Astrocyte (in vitro differentiated cells and primary cell): ENCODE measurements at regions not wholly inside any gene's neighbourhood (a gene's known extent, or its start where the extent isn't known, plus 50 kb on each side); places are given as distances from the start of the nearest gene placed in this dataset.

Experiments used
- DNase-seq: peaks from one replicate; pipeline ENCODE4 v3.0.0-alpha.2; 2010; ENCODE audit warnings: low read depth
- FAIRE-seq: peaks from 2 replicates; lab custom pipeline; 2011; peaks lifted over from hg19 to GRCh38; lab: Jason Lieb, UNC
- H2AFZ ChIP-seq: 2 replicates; pipeline ENCODE4 v1.6.0; 2012; ENCODE audit warnings: low read depth, low read length, inconsistent platforms
- H3K27ac ChIP-seq: 2 replicates; pipeline ENCODE4 v1.5.1; 2011; ENCODE audit warnings: low read depth, low read length, inconsistent platforms
- H3K27me3 ChIP-seq: 2 replicates; pipeline ENCODE4 v1.6.0; 2011; ENCODE audit warnings: low read length, inconsistent platforms; ENCODE audit not compliant: insufficient read depth
- H3K36me3 ChIP-seq: 2 replicates; pipeline ENCODE4 v1.5.1; 2011; ENCODE audit warnings: low read length, inconsistent platforms; ENCODE audit not compliant: insufficient read depth
- H3K4me1 ChIP-seq: 2 replicates; pipeline ENCODE4 v1.5.1; 2011; ENCODE audit warnings: low read length, inconsistent platforms; ENCODE audit not compliant: insufficient read depth
- H3K4me2 ChIP-seq: 2 replicates; pipeline ENCODE4 v1.6.0; 2012; ENCODE audit warnings: low read length, inconsistent platforms
- H3K4me3 ChIP-seq: 2 replicates; pipeline ENCODE4 v1.5.1; 2011; ENCODE audit warnings: low read depth, mild to moderate bottlenecking, low read length, inconsistent platforms; ENCODE audit not compliant: insufficient read depth
- H3K79me2 ChIP-seq: 2 replicates; pipeline ENCODE4 v1.6.0; 2012; ENCODE audit warnings: mild to moderate bottlenecking, low read length, inconsistent platforms; ENCODE audit not compliant: insufficient read depth
- H3K9ac ChIP-seq: 2 replicates; pipeline ENCODE4 v1.6.0; 2012; ENCODE audit warnings: mild to moderate bottlenecking, low read length, inconsistent platforms
- H3K9me3 ChIP-seq: 2 replicates; pipeline ENCODE4 v1.5.1; 2012; ENCODE audit warnings: low read depth, mild to moderate bottlenecking, low read length, inconsistent platforms; ENCODE audit not compliant: insufficient read depth
- H4K20me1 ChIP-seq: 2 replicates; pipeline ENCODE4 v1.6.0; 2012; ENCODE audit warnings: low read length, inconsistent platforms; ENCODE audit not compliant: insufficient read depth
- H3K27ac Mint-ChIP-seq: one replicate; pipeline ENCODE4 v1.8.0; 2021; ENCODE audit warnings: mild to moderate bottlenecking, mixed read lengths; ENCODE audit not compliant: unreplicated experiment
- H3K27me3 Mint-ChIP-seq: one replicate; pipeline ENCODE4 v1.8.0; 2021; ENCODE audit warnings: low read depth, mixed read lengths; ENCODE audit not compliant: unreplicated experiment
- H3K36me3 Mint-ChIP-seq: one replicate; pipeline ENCODE4 v1.8.0; 2021; ENCODE audit warnings: low read depth, mixed read lengths; ENCODE audit not compliant: unreplicated experiment
- H3K4me1 Mint-ChIP-seq: one replicate; pipeline ENCODE4 v1.8.0; 2021; ENCODE audit warnings: low read depth, mixed read lengths; ENCODE audit not compliant: unreplicated experiment
- H3K4me3 Mint-ChIP-seq: one replicate; pipeline ENCODE4 v1.8.0; 2021; ENCODE audit warnings: mild to moderate bottlenecking, moderate library complexity, mixed read lengths; ENCODE audit not compliant: unreplicated experiment
- H3K9me3 Mint-ChIP-seq: one replicate; pipeline ENCODE4 v1.8.0; 2021; ENCODE audit warnings: mild to moderate bottlenecking, mixed read lengths; ENCODE audit not compliant: unreplicated experiment
- CTCF ChIP-seq: IDR thresholded peaks from 2 replicates; pipeline ENCODE4 v1.5.1; 2011; ENCODE audit warnings: low read depth, mild to moderate bottlenecking, inconsistent platforms, low read length, moderate library complexity; ENCODE audit not compliant: insufficient read depth
- EZH2 ChIP-seq: IDR thresholded peaks from 2 replicates; pipeline ENCODE4 v1.6.1; 2012; ENCODE audit warnings: mild to moderate bottlenecking, low read length, inconsistent platforms; ENCODE audit not compliant: insufficient read depth

- Histone ChIP-seq H3K27ac (peak overlapping the region; percentile 28), H3K4me1 (peaks cover 19% of the 10 kb centered on the region), H2AFZ (no peak overlapping the region), H3K36me3 (no peaks in the 10 kb centered on the region), H3K9ac (no peak overlapping the region), H3K4me2 (peak overlapping the region; percentile 69), H3K4me3 (no peak overlapping the region), H3K79me2 (peaks cover 36% of the 10 kb centered on the region), H4K20me1 (no peaks in the 10 kb centered on the region), H3K27me3 (no peaks in the 10 kb centered on the region), H3K9me3 (no peaks in the 10 kb centered on the region)
- Mint-ChIP-seq H3K27ac (peak overlapping the region; percentile 60), H3K4me3 (peak overlapping the region; percentile 8), H3K27me3 (no peaks in the 10 kb centered on the region), H3K4me1 (peaks cover 71% of the 10 kb centered on the region), H3K36me3 (peaks cover 3% of the 10 kb centered on the region), H3K9me3 (no peaks in the 10 kb centered on the region)
- DNase-seq (peak; percentile 70), FAIRE-seq (no peak)
- TF ChIP-seq EZH2 (no peak), CTCF (no peak)
Observed at GRCh38 chr2:134142903-134143302, 111.0 kb upstream of the MGAT5 start.

- Mint-ChIP-seq H3K4me3 (peak overlapping the region; percentile 2), H3K27ac (peak overlapping the region; percentile 60), H3K9me3 (no peaks in the 10 kb centered on the region), H3K27me3 (no peaks in the 10 kb centered on the region), H3K4me1 (peaks cover 68% of the 10 kb centered on the region), H3K36me3 (peaks cover 3% of the 10 kb centered on the region)
- Histone ChIP-seq H3K27ac (peak overlapping the region; percentile 28), H2AFZ (no peak overlapping the region), H3K4me3 (no peak overlapping the region), H3K79me2 (peaks cover 33% of the 10 kb centered on the region), H3K9me3 (no peaks in the 10 kb centered on the region), H3K4me2 (peak overlapping the region; percentile 69), H3K9ac (no peak overlapping the region), H4K20me1 (no peaks in the 10 kb centered on the region), H3K27me3 (no peaks in the 10 kb centered on the region), H3K36me3 (no peaks in the 10 kb centered on the region), H3K4me1 (peaks cover 12% of the 10 kb centered on the region)
- TF ChIP-seq CTCF = no peak
- no peak for TF ChIP-seq EZH2
- DNase-seq = peak; percentile 18
- no peak for FAIRE-seq
Observed at GRCh38 chr2:134143568-134143967, 110.3 kb upstream of the MGAT5 start.

GRCh38 chr2:134144081-134144596 is 109.7 kb upstream of the MGAT5 start:
- Mint-ChIP-seq H3K27me3 (no peaks in the 10 kb centered on the region), H3K27ac (peak overlapping the region; percentile 60), H3K4me3 (no peak overlapping the region), H3K36me3 (peaks cover 3% of the 10 kb centered on the region), H3K4me1 (peaks cover 66% of the 10 kb centered on the region), H3K9me3 (no peaks in the 10 kb centered on the region)
- Histone ChIP-seq H3K4me2 (no peak overlapping the region), H3K79me2 (peaks cover 34% of the 10 kb centered on the region), H3K9me3 (no peaks in the 10 kb centered on the region), H3K27ac (no peak overlapping the region), H4K20me1 (no peaks in the 10 kb centered on the region), H3K36me3 (no peaks in the 10 kb centered on the region), H3K9ac (no peak overlapping the region), H3K27me3 (no peaks in the 10 kb centered on the region), H2AFZ (no peak overlapping the region), H3K4me3 (no peak overlapping the region), H3K4me1 (peaks cover 12% of the 10 kb centered on the region)
- FAIRE-seq = no peak
- TF ChIP-seq EZH2 = no peak
- TF ChIP-seq CTCF = no peak
- DNase-seq = no peak
